NOMO-1 treated with dmso at 0.1 percent for 144 hours (cell line): ENCODE measurements at regions not wholly inside any gene's neighbourhood (a gene's known extent, or its start where the extent isn't known, plus 50 kb on each side); places are given as distances from the start of the nearest gene placed in this dataset.

Experiments used
- DNase-seq: peaks from one replicate; lab custom pipeline; 2025; ENCODE audit not compliant: unreplicated experiment; lab: John Stamatoyannopoulos, UW

- no peak for DNase-seq
These were observed 660.3 kb downstream of the TLR4 start for GRCh38 chr9:118364266-118365106.

DNA sequence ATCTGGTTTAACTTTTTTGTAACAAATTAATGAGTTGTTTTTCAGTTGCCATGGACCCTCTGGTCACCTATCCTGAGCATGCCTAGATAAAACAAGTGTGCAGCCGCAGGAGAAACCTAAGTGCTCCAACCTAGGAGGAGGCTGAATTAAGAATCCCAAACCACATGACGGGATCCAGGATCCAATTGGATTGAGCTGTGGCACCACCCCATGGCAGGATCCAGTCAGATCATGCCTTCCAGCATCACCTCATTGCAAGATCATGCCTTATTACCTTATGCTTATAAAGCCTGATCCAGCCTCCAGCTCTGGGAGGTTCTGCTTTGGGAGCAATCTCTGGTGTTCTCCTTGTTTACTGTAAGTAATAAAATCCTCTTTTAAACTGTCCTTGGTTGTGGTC, 662.0 kb downstream of the TLR4 start:
- DNase-seq: no peak

- no peak for DNase-seq
These were observed 663.2 kb downstream of the TLR4 start for GRCh38 chr9:118367383-118367782.

- DNase-seq: no peak
These were observed 680.4 kb downstream of the TLR4 start for GRCh38 chr9:118384531-118385100.

- DNase-seq: no peak
These were observed 691.2 kb downstream of the TLR4 start for GRCh38 chr9:118395415-118395814.

GRCh38 chr9:118401546-118401945, 697.3 kb downstream of the TLR4 start:
- DNase-seq: no peak

GRCh38 chr9:118414676-118415075, 710.5 kb downstream of the TLR4 start:
- no peak for DNase-seq

- DNase-seq: no peak
These were observed 714.8 kb downstream of the TLR4 start for GRCh38 chr9:118418887-118419565.

DNA sequence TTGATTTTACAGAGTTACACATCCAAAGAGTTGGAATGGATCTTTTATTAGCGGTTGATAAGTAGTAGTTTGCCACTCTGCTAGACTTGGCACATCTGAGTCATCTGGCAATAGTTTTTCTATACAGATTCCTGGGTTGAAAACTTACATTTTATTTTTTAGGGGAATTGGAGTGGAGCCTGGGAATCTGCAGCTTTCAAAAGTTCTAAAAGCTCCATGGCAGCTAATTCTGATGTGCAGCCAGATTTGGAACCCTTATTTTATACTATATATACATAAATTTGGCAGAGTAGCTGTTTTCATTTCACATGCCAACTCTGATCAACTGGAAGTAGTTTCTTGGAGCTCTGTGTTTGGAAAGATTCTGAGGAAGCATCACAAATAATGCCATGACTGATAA, 715.5 kb downstream of the TLR4 start:
- DNase-seq: no peak

DNA sequence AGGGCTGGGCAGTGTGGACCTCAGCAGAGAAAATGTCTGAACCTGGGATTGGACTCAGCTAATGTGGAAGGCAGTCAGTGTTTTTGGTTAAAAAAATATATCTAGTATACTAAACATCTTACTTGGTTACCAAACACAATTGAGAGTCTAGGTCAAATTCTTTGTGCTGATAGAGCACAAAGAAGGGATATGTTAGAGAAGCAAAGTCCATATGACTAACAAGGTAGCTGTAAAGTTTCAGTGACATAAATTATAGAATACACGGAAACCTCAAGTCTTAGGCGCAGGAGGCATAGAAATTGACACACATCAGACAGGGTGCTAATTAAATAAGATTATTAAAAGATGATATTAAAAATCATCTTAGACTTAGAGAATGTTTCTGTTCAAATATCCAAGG, 718.3 kb downstream of the TLR4 start:
- DNase-seq: no peak

GRCh38 chr9:118423021-118423420, 718.8 kb downstream of the TLR4 start:
- DNase-seq: no peak

DNA sequence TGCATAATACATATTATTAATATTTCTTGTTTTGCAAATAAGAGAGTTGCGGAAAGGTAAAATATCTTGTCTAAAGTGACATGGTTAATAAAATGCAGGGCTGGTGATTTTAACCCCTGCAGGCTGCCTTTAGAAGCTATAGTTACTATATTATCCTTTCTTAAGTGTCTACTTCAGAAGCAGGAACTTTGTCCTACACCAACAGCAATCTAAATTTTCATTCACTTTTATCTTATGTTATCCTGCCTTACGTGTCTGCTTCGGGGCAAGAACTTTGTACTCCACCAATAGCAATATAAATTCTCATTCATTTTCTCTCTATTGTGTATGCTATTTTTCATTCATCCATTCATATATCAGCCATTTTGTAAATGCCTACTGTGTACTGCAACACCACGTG, 719.5 kb downstream of the TLR4 start:
- DNase-seq: no peak

GRCh38 chr9:118426772-118427171, 722.6 kb downstream of the TLR4 start:
- DNase-seq: no peak

DNA sequence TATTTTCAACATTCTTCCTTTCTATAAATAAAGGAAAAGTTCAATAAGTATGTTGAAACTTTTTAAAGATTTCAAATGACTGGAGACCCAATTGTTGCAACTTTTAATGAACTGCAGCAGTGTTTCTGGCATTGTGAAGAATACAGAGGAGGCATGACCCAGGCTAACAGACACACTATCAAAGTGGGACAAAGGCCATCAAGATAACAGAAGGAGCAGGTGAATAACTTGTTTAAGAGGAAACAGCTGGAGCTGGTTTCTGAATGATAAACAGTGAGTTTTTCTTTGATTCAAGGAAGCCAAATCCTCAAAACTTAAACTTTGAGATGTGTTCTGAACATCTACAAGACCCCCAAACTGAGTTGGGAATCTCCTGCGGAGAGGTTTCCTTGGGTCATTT, 734.6 kb downstream of the TLR4 start:
- DNase-seq: no peak

DNA sequence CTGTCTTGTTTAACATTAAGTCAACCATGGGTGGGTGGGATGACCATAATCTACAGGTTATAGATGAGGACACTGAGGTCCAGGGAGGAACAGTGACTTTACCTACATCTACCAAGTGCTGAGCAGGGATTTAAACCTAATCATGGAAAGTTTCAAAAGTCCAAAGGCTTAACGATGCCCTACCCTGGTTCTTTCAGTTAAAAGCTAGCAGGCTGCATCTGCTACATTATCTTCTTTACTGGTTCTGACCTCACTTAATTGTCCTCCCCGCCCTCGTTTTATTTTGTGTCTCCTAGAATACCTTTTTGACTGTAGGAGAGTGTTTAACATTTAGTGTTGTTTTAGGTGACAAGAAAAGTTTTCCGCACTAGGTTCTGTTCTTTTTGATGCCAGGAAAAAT, 735.2 kb downstream of the TLR4 start:
- DNase-seq: no peak

DNA sequence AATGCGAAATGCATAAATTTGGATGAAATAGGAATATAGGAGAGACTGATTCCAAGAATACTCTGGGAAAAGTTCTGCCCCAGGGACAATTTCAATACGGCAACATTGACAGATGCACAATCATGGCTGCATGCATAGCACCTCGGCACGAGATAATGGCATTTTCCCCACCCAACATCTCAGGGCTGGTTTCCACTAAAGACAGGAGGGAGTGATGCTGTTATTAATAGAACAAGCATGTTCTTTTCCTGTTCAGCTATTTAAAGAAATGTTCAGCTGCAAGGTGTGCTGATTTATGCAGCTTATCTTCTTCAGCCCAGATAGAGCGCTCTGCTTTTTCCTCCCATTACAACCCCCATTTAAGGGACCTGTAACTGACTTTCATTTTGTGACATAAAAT, 740.2 kb downstream of the TLR4 start:
- DNase-seq: no peak

GRCh38 chr9:118446943-118447639, 742.9 kb downstream of the TLR4 start:
- no peak for DNase-seq

DNA sequence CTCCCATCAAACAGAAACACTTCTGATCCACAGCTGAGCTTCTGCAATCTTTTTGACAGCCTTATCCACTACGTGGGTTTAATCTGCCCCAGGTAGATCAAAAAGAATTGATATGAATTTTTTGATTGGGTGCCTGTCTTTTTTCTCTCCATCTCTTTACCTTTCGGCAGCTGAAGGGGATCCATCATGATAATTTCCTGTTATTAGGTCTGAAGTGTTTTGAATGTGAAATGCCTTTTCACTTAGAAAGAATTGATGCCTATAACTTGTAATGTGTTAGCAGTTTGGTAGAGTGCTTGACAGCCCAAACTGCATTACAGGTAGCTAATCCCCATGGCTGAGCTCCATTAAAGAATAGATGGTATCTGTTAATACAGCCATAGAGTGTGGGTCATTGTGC, 745.4 kb downstream of the TLR4 start:
- no peak for DNase-seq

DNA sequence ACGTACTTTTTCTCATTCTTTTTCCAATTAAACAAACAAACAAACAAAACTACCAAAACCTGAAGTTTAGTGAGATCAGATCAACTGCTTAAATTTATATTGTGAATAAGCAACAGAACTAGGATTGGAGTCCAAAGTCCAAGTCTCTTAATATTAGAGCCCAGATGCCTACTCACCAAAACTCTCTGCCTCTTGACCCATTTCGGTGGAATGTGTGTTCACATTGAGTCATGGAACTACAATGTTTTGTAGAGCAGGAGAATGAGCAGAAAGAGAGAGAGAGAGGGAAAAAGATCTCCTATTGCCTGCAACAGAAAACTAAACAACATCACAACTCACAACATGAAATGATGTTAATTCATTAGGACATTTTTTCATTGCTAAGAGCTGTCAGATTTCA, 751.1 kb downstream of the TLR4 start:
- no peak for DNase-seq

DNA sequence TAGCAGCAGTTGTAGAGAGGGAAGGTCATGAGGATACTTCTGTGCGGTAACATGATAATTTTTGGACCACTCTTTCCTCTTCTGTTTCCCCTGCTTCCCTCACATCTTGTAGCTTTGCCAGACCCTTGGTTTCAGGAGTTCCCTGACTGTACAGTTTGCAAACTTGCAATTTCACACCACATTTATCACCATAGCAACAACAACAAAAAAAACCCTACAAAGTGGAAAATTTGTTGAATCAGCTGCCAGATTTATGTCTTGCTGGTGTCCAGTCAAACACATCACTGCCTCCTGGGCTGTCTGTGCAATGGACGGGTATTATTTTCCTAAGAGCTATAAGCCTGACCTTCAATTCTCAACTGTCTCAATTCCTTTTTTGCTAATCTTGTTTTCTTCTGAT, 751.6 kb downstream of the TLR4 start:
- DNase-seq: no peak

DNA sequence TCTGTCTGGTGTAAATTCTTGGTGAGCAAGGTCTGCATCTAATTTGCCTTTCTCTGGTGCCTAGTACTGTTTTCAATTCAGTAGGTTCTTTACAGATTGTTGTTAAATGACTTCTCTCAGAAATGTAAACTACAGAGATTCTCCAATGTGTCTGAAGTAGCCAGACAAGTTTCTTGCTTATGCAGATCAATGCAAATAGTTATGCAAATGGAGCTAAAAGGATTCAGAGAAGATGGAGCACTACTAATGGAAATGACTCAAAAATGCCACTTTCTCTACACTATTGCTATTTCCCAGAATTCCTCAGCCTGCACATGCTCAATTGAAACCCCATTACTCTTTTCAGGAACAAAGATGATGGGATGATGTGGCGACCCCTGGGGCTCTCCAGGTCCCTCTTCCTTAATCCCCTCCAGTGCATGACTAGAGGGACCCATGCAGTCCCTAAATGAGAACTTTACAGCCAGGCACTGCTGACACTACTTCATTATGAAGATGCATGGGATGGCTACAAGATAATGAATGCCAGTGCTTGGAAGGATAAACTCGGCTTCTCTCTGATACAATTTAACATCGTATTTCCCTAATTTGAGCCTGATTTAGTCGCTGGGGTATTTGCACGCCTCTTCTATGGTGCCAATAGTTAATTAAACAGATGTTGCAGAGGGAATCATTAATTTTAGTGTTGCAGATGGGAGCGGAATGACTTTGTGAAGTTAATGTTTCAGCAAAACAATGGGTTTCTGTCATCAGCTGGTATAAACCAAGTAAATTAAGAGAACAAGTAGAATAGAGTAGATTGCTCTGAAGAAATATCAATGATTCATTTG, 753.2 kb downstream of the TLR4 start:
- DNase-seq: no peak
